Endodermal cell (in vitro differentiated cells): ENCODE measurements at regions not wholly inside any gene's neighbourhood (a gene's known extent, or its start where the extent isn't known, plus 50 kb on each side); places are given as distances from the start of the nearest gene placed in this dataset.

Experiments used
- DNase-seq: peaks from one replicate; pipeline ENCODE4 v3.0.0-alpha.2; 2017
- H3K27ac ChIP-seq: 2 replicates; pipeline ENCODE4 v1.5.1; 2013; ENCODE audit warnings: mild to moderate bottlenecking, low read depth, low read length, moderate library complexity
- H3K27me3 ChIP-seq: 2 replicates; pipeline ENCODE4 v1.6.1; 2013; ENCODE audit warnings: mild to moderate bottlenecking, low read length, moderate library complexity; ENCODE audit not compliant: insufficient read depth, control insufficient read depth, poor library complexity, severe bottlenecking
- H3K36me3 ChIP-seq: 2 replicates; pipeline ENCODE4 v1.7.0; 2013; ENCODE audit warnings: mild to moderate bottlenecking, low read length, moderate library complexity; ENCODE audit not compliant: control insufficient read depth, insufficient read depth
- H3K4me1 ChIP-seq: one replicate; pipeline ENCODE4 v1.7.0; 2013; ENCODE audit warnings: low read length; ENCODE audit not compliant: control insufficient read depth, insufficient read depth
- H3K4me3 ChIP-seq: 2 replicates; pipeline ENCODE4 v1.5.1; 2013; ENCODE audit warnings: mild to moderate bottlenecking, low read length, moderate library complexity
- H3K9ac ChIP-seq: 2 replicates; pipeline ENCODE4 v1.6.1; 2013; ENCODE audit warnings: mild to moderate bottlenecking, low read length, moderate library complexity; ENCODE audit not compliant: poor library complexity, severe bottlenecking; ENCODE audit errors: extremely low read depth
- H3K9me3 ChIP-seq: 2 replicates; pipeline ENCODE4 v1.6.1; 2013; ENCODE audit warnings: mild to moderate bottlenecking, low read length, moderate library complexity; ENCODE audit not compliant: control insufficient read depth
- H3K27ac Mint-ChIP-seq: 2 replicates; pipeline ENCODE4 v1.8.0; 2020; ENCODE audit warnings: mixed read lengths
- H3K27me3 Mint-ChIP-seq: 2 replicates; pipeline ENCODE4 v1.8.0; 2021; ENCODE audit warnings: mild to moderate bottlenecking, mixed read lengths; ENCODE audit not compliant: insufficient read depth
- H3K36me3 Mint-ChIP-seq: 2 replicates; pipeline ENCODE4 v1.8.0; 2020; ENCODE audit warnings: low read depth, mixed read lengths
- H3K4me1 Mint-ChIP-seq: 2 replicates; pipeline ENCODE4 v1.8.0; 2020; ENCODE audit warnings: mixed read lengths
- H3K4me3 Mint-ChIP-seq: 2 replicates; pipeline ENCODE4 v1.8.0; 2020; ENCODE audit warnings: mild to moderate bottlenecking, moderate library complexity, mixed read lengths
- H3K9me3 Mint-ChIP-seq: 2 replicates; pipeline ENCODE4 v1.8.0; 2020; ENCODE audit warnings: mild to moderate bottlenecking, mixed read lengths
- CTCF ChIP-seq: fragments of 200-600 bp; sonication (generic); conservative IDR thresholded peaks from 2 replicates; pipeline ENCODE4 v1.5.0; 2021; ENCODE audit warnings: antibody characterized with exemption, mild to moderate bottlenecking
- WGBS, 2 experiments: methylation state at CpG; one replicate each; pipeline versions ENCODE4 v1.1.5 to v1.1.7; 2013; ENCODE audit warnings: missing lambda C conversion rate in 2 of 2, mixed read lengths in 1 of 2; ENCODE audit not compliant: insufficient coverage in 1 of 2, insufficient read length in 1 of 2; 5-methylcytosine and 5-hydroxymethylcytosine counted together

GRCh38 chr7:113996405-113996804 is 77.6 kb upstream of the PPP1R3A start:
- H3K9me3 Mint-ChIP-seq, result peaks cover 4% of the 10 kb centered on the region
- no peak for TF ChIP-seq CTCF
- H3K4me3 Mint-ChIP-seq, result no peak overlapping the region
- no peak for DNase-seq
- Histone ChIP-seq H3K4me1 (no peaks in the 10 kb centered on the region), H3K27ac (no peak overlapping the region), H3K9ac (no peak overlapping the region), H3K4me3 (no peak overlapping the region), H3K36me3 (no peaks in the 10 kb centered on the region), H3K27me3 (no peaks in the 10 kb centered on the region), H3K9me3 (no peaks in the 10 kb centered on the region)
- no peaks in the 10 kb centered on the region for H3K4me1 Mint-ChIP-seq
- no peak overlapping the region for H3K27ac Mint-ChIP-seq
- no peaks in the 10 kb centered on the region for H3K27me3 Mint-ChIP-seq
- WGBS, 2 experiments, result 78 to 100% methylated on average over 2 to 4 of the region's 4 CpGs
- no peaks in the 10 kb centered on the region for H3K36me3 Mint-ChIP-seq

- 100% methylated on average over 1 of the region's 2 CpGs; no CpG with 5 or more reads in 1 of the 2 experiments for WGBS, 2 experiments
- H3K9ac ChIP-seq, result no peak overlapping the region
These were observed 67.4 kb upstream of the PPP1R3A start for GRCh38 chr7:113986216-113986615.

GRCh38 chr7:113976508-113976907 is 57.7 kb upstream of the PPP1R3A start:
- H3K27me3 ChIP-seq, result no peaks in the 10 kb centered on the region
- no peaks in the 10 kb centered on the region for H3K36me3 ChIP-seq
- no peaks in the 10 kb centered on the region for H3K9me3 Mint-ChIP-seq
- H3K4me3 Mint-ChIP-seq, result no peak overlapping the region
- no peak for TF ChIP-seq CTCF
- WGBS, 2 experiments, result 95 to 100% methylated on average over 2 to 4 of the region's 4 CpGs
- no peak overlapping the region for H3K9ac ChIP-seq
- H3K36me3 Mint-ChIP-seq, result no peaks in the 10 kb centered on the region
- no peaks in the 10 kb centered on the region for H3K4me1 Mint-ChIP-seq
- H3K27me3 Mint-ChIP-seq, result peaks cover 8% of the 10 kb centered on the region
- H3K9me3 ChIP-seq, result no peaks in the 10 kb centered on the region
- DNase-seq, result no peak
- no peak overlapping the region for H3K27ac ChIP-seq
- no peak overlapping the region for H3K4me3 ChIP-seq
- no peak overlapping the region for H3K27ac Mint-ChIP-seq
- no peaks in the 10 kb centered on the region for H3K4me1 ChIP-seq

More at GRCh38 chr7:113986216-113986615, 67.4 kb upstream of the PPP1R3A start:
- Mint-ChIP-seq H3K4me1 (peaks cover 3% of the 10 kb centered on the region), H3K4me3 (no peak overlapping the region), H3K36me3 (no peaks in the 10 kb centered on the region), H3K27me3 (peaks cover 3% of the 10 kb centered on the region), H3K9me3 (no peaks in the 10 kb centered on the region), H3K27ac (no peak overlapping the region)
- H3K27ac ChIP-seq, result no peak overlapping the region
- no peak for TF ChIP-seq CTCF
- no peaks in the 10 kb centered on the region for H3K4me1 ChIP-seq
- no peak for DNase-seq
- no peaks in the 10 kb centered on the region for H3K27me3 ChIP-seq
- H3K36me3 ChIP-seq, result no peaks in the 10 kb centered on the region
- no peak overlapping the region for H3K4me3 ChIP-seq
- no peaks in the 10 kb centered on the region for H3K9me3 ChIP-seq
